Nephron (organoid): ENCODE measurements at regions not wholly inside any gene's neighbourhood (a gene's known extent, or its start where the extent isn't known, plus 50 kb on each side); places are given as distances from the start of the nearest gene placed in this dataset.

Source experiments
- H3K27ac Mint-ChIP-seq, 3 experiments: 2 replicates each; pipeline ENCODE4 v1.8.0; 2020; ENCODE audit warnings: mixed read lengths in 3 of 3, mild to moderate bottlenecking in 2 of 3, moderate library complexity in 1 of 3
- H3K27me3 Mint-ChIP-seq: 2 replicates; pipeline ENCODE4 v1.8.0; 2021; ENCODE audit warnings: low read depth, mild to moderate bottlenecking, moderate library complexity, mixed read lengths
- H3K36me3 Mint-ChIP-seq: 2 replicates; pipeline ENCODE4 v1.8.0; 2020; ENCODE audit warnings: low read depth, mixed read lengths
- H3K4me1 Mint-ChIP-seq: 2 replicates; pipeline ENCODE4 v1.8.0; 2020; ENCODE audit warnings: mixed read lengths
- H3K4me3 Mint-ChIP-seq, 3 experiments: 2 replicates each; pipeline ENCODE4 v1.8.0; 2020; ENCODE audit warnings: mild to moderate bottlenecking in 3 of 3, mixed read lengths in 3 of 3, moderate library complexity in 2 of 3
- H3K9me3 Mint-ChIP-seq: 2 replicates; pipeline ENCODE4 v1.8.0; 2020; ENCODE audit warnings: mixed read lengths
- TF ChIP-seq, protein P1 (sequence below), 3 experiments: fragments of 200-600 bp; sonication (generic); IDR thresholded peaks; one replicate each; pipeline ENCODE4 v1.5.0; 2021; ENCODE audit warnings: antibody characterized with exemption in 3 of 3; ENCODE audit not compliant: unreplicated experiment in 3 of 3

- Mint-ChIP-seq H3K9me3 (no peaks in the 10 kb centered on the region), H3K4me3 (no peak overlapping the region), H3K27ac (no peak overlapping the region), H3K4me1 (no peaks in the 10 kb centered on the region), H3K36me3 (no peaks in the 10 kb centered on the region), H3K27me3 (peaks cover 3% of the 10 kb centered on the region)
- TF ChIP-seq, protein P1, sequence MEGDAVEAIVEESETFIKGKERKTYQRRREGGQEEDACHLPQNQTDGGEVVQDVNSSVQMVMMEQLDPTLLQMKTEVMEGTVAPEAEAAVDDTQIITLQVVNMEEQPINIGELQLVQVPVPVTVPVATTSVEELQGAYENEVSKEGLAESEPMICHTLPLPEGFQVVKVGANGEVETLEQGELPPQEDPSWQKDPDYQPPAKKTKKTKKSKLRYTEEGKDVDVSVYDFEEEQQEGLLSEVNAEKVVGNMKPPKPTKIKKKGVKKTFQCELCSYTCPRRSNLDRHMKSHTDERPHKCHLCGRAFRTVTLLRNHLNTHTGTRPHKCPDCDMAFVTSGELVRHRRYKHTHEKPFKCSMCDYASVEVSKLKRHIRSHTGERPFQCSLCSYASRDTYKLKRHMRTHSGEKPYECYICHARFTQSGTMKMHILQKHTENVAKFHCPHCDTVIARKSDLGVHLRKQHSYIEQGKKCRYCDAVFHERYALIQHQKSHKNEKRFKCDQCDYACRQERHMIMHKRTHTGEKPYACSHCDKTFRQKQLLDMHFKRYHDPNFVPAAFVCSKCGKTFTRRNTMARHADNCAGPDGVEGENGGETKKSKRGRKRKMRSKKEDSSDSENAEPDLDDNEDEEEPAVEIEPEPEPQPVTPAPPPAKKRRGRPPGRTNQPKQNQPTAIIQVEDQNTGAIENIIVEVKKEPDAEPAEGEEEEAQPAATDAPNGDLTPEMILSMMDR (IDR thresholded peaks at IDR 0.05; ENCODE audit: unreplicated experiment in 3 of 3) = no peak
Observed at GRCh38 chr14:38777401-38777800, 325.6 kb downstream of the SEC23A start.

- H3K36me3 Mint-ChIP-seq = no peaks in the 10 kb centered on the region
- no peaks in the 10 kb centered on the region for H3K9me3 Mint-ChIP-seq
- H3K27me3 Mint-ChIP-seq = peaks cover 3% of the 10 kb centered on the region
- H3K27ac Mint-ChIP-seq = no peak overlapping the region
- TF ChIP-seq, protein P1 (IDR thresholded peaks at IDR 0.05; ENCODE audit: unreplicated experiment in 3 of 3) = no peak
- no peak overlapping the region for H3K4me3 Mint-ChIP-seq
- H3K4me1 Mint-ChIP-seq = no peaks in the 10 kb centered on the region
Observed at GRCh38 chr14:38775986-38776385, 327.0 kb downstream of the SEC23A start.

GRCh38 chr14:38774162-38774561 is 328.9 kb downstream of the SEC23A start:
- TF ChIP-seq, protein P1 (IDR thresholded peaks at IDR 0.05; ENCODE audit: unreplicated experiment in 3 of 3) = no peak
- Mint-ChIP-seq H3K36me3 (no peaks in the 10 kb centered on the region), H3K27ac (no peak overlapping the region), H3K9me3 (no peaks in the 10 kb centered on the region), H3K4me3 (no peak overlapping the region), H3K4me1 (no peaks in the 10 kb centered on the region), H3K27me3 (no peaks in the 10 kb centered on the region)

DNA sequence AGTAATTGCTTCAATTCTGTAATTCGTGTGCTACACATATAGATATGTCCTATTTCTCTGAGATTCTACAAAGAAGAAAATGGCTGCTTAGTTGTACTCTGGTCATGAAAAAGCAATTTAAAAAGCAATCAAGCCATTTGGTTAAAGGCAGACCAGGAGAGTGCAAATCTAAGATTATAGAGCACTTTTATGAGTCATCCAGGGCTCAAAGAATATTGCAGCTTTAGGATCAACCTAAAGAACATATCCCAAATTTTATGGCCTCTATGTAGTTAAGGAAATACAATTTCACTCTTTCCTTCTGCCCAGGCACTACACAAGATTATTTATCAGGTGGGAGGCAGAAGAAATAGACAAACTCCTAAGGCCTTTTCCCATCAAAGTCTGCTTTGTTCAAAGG is 332.8 kb downstream of the SEC23A start:
- Mint-ChIP-seq H3K27ac (no peak overlapping the region), H3K4me3 (no peak overlapping the region), H3K9me3 (peaks cover 6% of the 10 kb centered on the region), H3K36me3 (no peaks in the 10 kb centered on the region), H3K4me1 (no peaks in the 10 kb centered on the region), H3K27me3 (no peaks in the 10 kb centered on the region)
- TF ChIP-seq, protein P1 (IDR thresholded peaks at IDR 0.05; ENCODE audit: unreplicated experiment in 3 of 3) = no peak

GRCh38 chr14:38762845-38763244 is 340.2 kb downstream of the SEC23A start:
- Mint-ChIP-seq H3K36me3 (no peaks in the 10 kb centered on the region), H3K27ac (no peak overlapping the region), H3K4me3 (no peak overlapping the region), H3K9me3 (peaks cover 13% of the 10 kb centered on the region), H3K4me1 (no peaks in the 10 kb centered on the region), H3K27me3 (no peaks in the 10 kb centered on the region)
- TF ChIP-seq, protein P1 (IDR thresholded peaks at IDR 0.05; ENCODE audit: unreplicated experiment in 3 of 3) = no peak

DNA sequence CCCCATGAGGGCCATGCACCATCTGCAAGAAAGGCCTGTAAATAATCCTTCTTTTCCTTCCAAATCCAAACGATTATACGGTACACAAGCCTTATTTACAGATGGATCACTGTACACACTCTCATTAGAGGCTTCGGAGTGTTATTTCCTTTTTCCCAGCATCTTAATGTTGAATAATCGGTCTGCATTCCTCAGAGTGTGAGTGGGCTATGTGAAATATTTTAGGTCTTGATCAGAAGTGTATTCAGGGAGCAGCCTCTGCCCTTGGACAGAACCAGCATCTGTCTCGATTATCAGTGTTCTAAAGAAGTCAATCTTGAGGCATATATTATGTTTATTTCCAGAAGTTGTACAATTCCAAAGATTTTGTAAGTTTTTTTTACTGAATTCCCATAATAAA is 340.6 kb downstream of the SEC23A start:
- H3K4me1 Mint-ChIP-seq = no peaks in the 10 kb centered on the region
- no peaks in the 10 kb centered on the region for H3K27me3 Mint-ChIP-seq
- peaks cover 13% of the 10 kb centered on the region for H3K9me3 Mint-ChIP-seq
- H3K27ac Mint-ChIP-seq = no peak overlapping the region
- H3K36me3 Mint-ChIP-seq = no peaks in the 10 kb centered on the region
- no peak overlapping the region for H3K4me3 Mint-ChIP-seq
- TF ChIP-seq, protein P1 (IDR thresholded peaks at IDR 0.05; ENCODE audit: unreplicated experiment in 3 of 3) = no peak
